HG02970 (cell line): ENCODE measurements at regions not wholly inside any gene's neighbourhood (a gene's known extent, or its start where the extent isn't known, plus 50 kb on each side); places are given as distances from the start of the nearest gene placed in this dataset.

Source experiments
- ATAC-seq: cut with Tn5 transposase; IDR thresholded peaks from one replicate; pipeline ENCODE4 v1.9.1; 2021; ENCODE audit warnings: mild to moderate bottlenecking, moderate library complexity, moderate number of reproducible peaks; ENCODE audit not compliant: unreplicated experiment, low FRiP score

GRCh38 chr17:12287953-12288352, 267.3 kb downstream of the MAP2K4 start:
- no peak for ATAC-seq

- ATAC-seq, result no peak
These were observed 269.5 kb downstream of the MAP2K4 start for GRCh38 chr17:12290207-12290606.

GRCh38 chr17:12296209-12296625, 275.5 kb downstream of the MAP2K4 start:
- no peak for ATAC-seq

- ATAC-seq, result no peak
These were observed 280.9 kb downstream of the MAP2K4 start for GRCh38 chr17:12301551-12301950.

GRCh38 chr17:12302711-12303110, 282.0 kb downstream of the MAP2K4 start:
- no peak for ATAC-seq

GRCh38 chr17:12310811-12311210, 290.1 kb downstream of the MAP2K4 start:
- no peak for ATAC-seq

GRCh38 chr17:12312692-12313091, 292.0 kb downstream of the MAP2K4 start:
- no peak for ATAC-seq

GRCh38 chr17:12313786-12314185, 293.1 kb downstream of the MAP2K4 start:
- no peak for ATAC-seq

- ATAC-seq, result no peak
These were observed 295.3 kb downstream of the MAP2K4 start for GRCh38 chr17:12316021-12316420.

- no peak for ATAC-seq
These were observed 298.0 kb downstream of the MAP2K4 start for GRCh38 chr17:12318571-12319266.

- ATAC-seq, result no peak
These were observed 299.6 kb downstream of the MAP2K4 start for GRCh38 chr17:12320286-12320685.

- no peak for ATAC-seq
These were observed 307.5 kb downstream of the MAP2K4 start for GRCh38 chr17:12328204-12328603.

GRCh38 chr17:12330456-12330855, 309.8 kb downstream of the MAP2K4 start:
- no peak for ATAC-seq

GRCh38 chr17:12341328-12341727, 320.7 kb downstream of the MAP2K4 start:
- no peak for ATAC-seq

GRCh38 chr17:12342161-12342560, 321.5 kb downstream of the MAP2K4 start:
- ATAC-seq, result no peak

GRCh38 chr17:12342609-12343435, 322.1 kb downstream of the MAP2K4 start:
- no peak for ATAC-seq

- no peak for ATAC-seq
These were observed 317.2 kb upstream of the MYOCD start for GRCh38 chr17:12348476-12348875.

- no peak for ATAC-seq
These were observed 316.4 kb upstream of the MYOCD start for GRCh38 chr17:12349297-12349696.

- no peak for ATAC-seq
These were observed 313.6 kb upstream of the MYOCD start for GRCh38 chr17:12352127-12352526.

- no peak for ATAC-seq
These were observed 308.1 kb upstream of the MYOCD start for GRCh38 chr17:12357600-12357999.

- no peak for ATAC-seq
These were observed 307.2 kb upstream of the MYOCD start for GRCh38 chr17:12358477-12358876.
